Fibroblast of lung (primary cell): ENCODE measurements at regions not wholly inside any gene's neighbourhood (a gene's known extent, or its start where the extent isn't known, plus 50 kb on each side); places are given as distances from the start of the nearest gene placed in this dataset.
"Not testable (repeated sequence)": the region's sequence is repeated elsewhere in the genome, so short reads cannot be mapped to it uniquely, and the experiment has no call there.

Source experiments
- DNase-seq, 2 donors: peaks; one replicate each; pipeline versions ENCODE4 v3.0.0 to v3.0.0-alpha.2; 2010; ENCODE audit warnings: low read depth in 2 of 2
- H2AFZ ChIP-seq: 2 replicates; pipeline ENCODE4 v1.5.1; 2012; ENCODE audit warnings: low read length, control low read depth, inconsistent platforms
- H3K27ac ChIP-seq: 2 replicates; pipeline ENCODE4 v1.5.1; 2011; ENCODE audit warnings: low read length, control low read depth; ENCODE audit not compliant: insufficient read depth
- H3K27me3 ChIP-seq: 2 replicates; pipeline ENCODE4 v1.5.1; 2011; ENCODE audit warnings: mild to moderate bottlenecking, low read length; ENCODE audit not compliant: control insufficient read depth, insufficient read depth
- H3K36me3 ChIP-seq: 2 replicates; pipeline ENCODE4 v1.5.1; 2011; ENCODE audit warnings: low read length; ENCODE audit not compliant: control insufficient read depth, insufficient read depth
- H3K4me1 ChIP-seq: 2 replicates; pipeline ENCODE4 v1.5.1; 2011; ENCODE audit warnings: low read length; ENCODE audit not compliant: control insufficient read depth, insufficient read depth; ENCODE audit errors: extremely low read depth
- H3K4me2 ChIP-seq: 2 replicates; pipeline ENCODE4 v1.5.1; 2011; ENCODE audit warnings: low read length, control low read depth; ENCODE audit not compliant: insufficient read depth; ENCODE audit errors: extremely low read depth
- H3K4me3 ChIP-seq, 4 experiments: fragments of 200-600 bp in 1 of 4; sonication (generic) in 1 of 4; replicated peaks in 1 of 4; 2 replicates each; pipeline ENCODE4 v1.5.1; 2011 to 2016; ENCODE audit warnings: low read length in 4 of 4, low read depth in 3 of 4, mild to moderate bottlenecking in 3 of 4, control low read depth in 2 of 4, inconsistent platforms in 1 of 4, mixed read lengths in 1 of 4; ENCODE audit not compliant: insufficient read depth in 1 of 4; ENCODE audit errors: control extremely low read depth in 1 of 4
- H3K79me2 ChIP-seq: 2 replicates; pipeline ENCODE4 v1.5.1; 2012; ENCODE audit warnings: mild to moderate bottlenecking, low read length, inconsistent platforms; ENCODE audit not compliant: control insufficient read depth, insufficient read depth
- H3K9ac ChIP-seq: 2 replicates; pipeline ENCODE4 v1.5.1; 2011; ENCODE audit warnings: mild to moderate bottlenecking, low read length, control low read depth; ENCODE audit not compliant: insufficient read depth
- H3K9me3 ChIP-seq: 2 replicates; pipeline ENCODE4 v1.5.1; 2012; ENCODE audit warnings: low read depth, low read length; ENCODE audit not compliant: control insufficient read depth, insufficient read depth
- H4K20me1 ChIP-seq: 2 replicates; pipeline ENCODE4 v1.5.1; 2011; ENCODE audit warnings: low read length; ENCODE audit not compliant: control insufficient read depth, insufficient read depth; ENCODE audit errors: extremely low read depth
- CTCF ChIP-seq, 2 donors: IDR thresholded peaks in 1 of 2; conservative IDR thresholded peaks in 1 of 2; 1 replicate in 1 of 2; 2 replicates in 1 of 2; pipeline ENCODE4 v1.5.1; 2011 to 2012; ENCODE audit warnings: low read length in 2 of 2, control low read depth in 1 of 2, inconsistent platforms in 1 of 2, low read depth in 1 of 2, mild to moderate bottlenecking in 1 of 2
- EZH2 ChIP-seq: IDR thresholded peaks from 2 replicates; pipeline ENCODE4 v1.5.1; 2012; ENCODE audit warnings: low read length, control low read depth, mild to moderate bottlenecking; ENCODE audit errors: missing control alignments

GRCh38 chr11:38640854-38641253 lies 2042.8 kb upstream of the RAG2 start:
- Histone ChIP-seq H3K36me3 (no peaks in the 10 kb centered on the region), H3K4me1 (no peaks in the 10 kb centered on the region), H3K27ac (no peak overlapping the region), H3K27me3 (no peaks in the 10 kb centered on the region), H3K79me2 (no peaks in the 10 kb centered on the region), H3K9me3 (no peaks in the 10 kb centered on the region), H3K9ac (no peak overlapping the region), H2AFZ (no peak overlapping the region), H4K20me1 (no peaks in the 10 kb centered on the region), H3K4me2 (no peak overlapping the region), H3K4me3 (no peak overlapping the region)
- no peak for TF ChIP-seq EZH2
- TF ChIP-seq CTCF (conservative IDR thresholded peaks at IDR 0.05 in 1 of 2, IDR thresholded peaks at IDR 0.05 in 1 of 2; ENCODE audit: low read depth in 1 of 2, low read length in 2 of 2) = no peak
- no peak for DNase-seq

GRCh38 chr11:38612701-38613100 lies 2014.7 kb upstream of the RAG2 start:
- DNase-seq = no peak

GRCh38 chr11:38601371-38601770 lies 2003.3 kb upstream of the RAG2 start:
- not testable (repeated sequence) for H3K9ac ChIP-seq, H2AFZ ChIP-seq, DNase-seq, H4K20me1 ChIP-seq, H3K27me3 ChIP-seq, H3K9me3 ChIP-seq, H3K36me3 ChIP-seq, H3K4me3 ChIP-seq, H3K27ac ChIP-seq, H3K4me2 ChIP-seq, H3K4me1 ChIP-seq, H3K79me2 ChIP-seq

More at GRCh38 chr11:38612701-38613100, 2014.7 kb upstream of the RAG2 start:
- no peak overlapping the region for H3K9ac ChIP-seq
- H3K4me2 ChIP-seq = no peak overlapping the region
- no peaks in the 10 kb centered on the region for H3K9me3 ChIP-seq
- no peaks in the 10 kb centered on the region for H4K20me1 ChIP-seq
- no peaks in the 10 kb centered on the region for H3K36me3 ChIP-seq
- H3K4me1 ChIP-seq = no peaks in the 10 kb centered on the region
- no peak overlapping the region for H3K27ac ChIP-seq
- no peak overlapping the region for H3K4me3 ChIP-seq
- H3K27me3 ChIP-seq = no peaks in the 10 kb centered on the region
- no peaks in the 10 kb centered on the region for H3K79me2 ChIP-seq
- no peak overlapping the region for H2AFZ ChIP-seq
- TF ChIP-seq EZH2 (no peak), CTCF (conservative IDR thresholded peaks at IDR 0.05 in 1 of 2, IDR thresholded peaks at IDR 0.05 in 1 of 2; ENCODE audit: low read depth in 1 of 2, low read length in 2 of 2) (no peak)
